ENCODE measurements at regions not wholly inside any gene's neighbourhood (a gene's known extent, or its start where the extent isn't known, plus 50 kb on each side); places are given as distances from the start of the nearest gene placed in this dataset.
"Not testable (repeated sequence)": the region's sequence is repeated elsewhere in the genome, so short reads cannot be mapped to it uniquely, and the experiment has no call there.

- no peaks in the 10 kb centered on the region for H3K4me1 ChIP-seq
- H3K9me3 ChIP-seq, result no peaks in the 10 kb centered on the region
- no peak for DNase-seq
- intact Hi-C loops (cut with DNase I; ENCODE audit: low total_unique reads), result no loop called here
- TF ChIP-seq CTCF (IDR thresholded peaks at IDR 0.05) (no peak), EP300 (IDR thresholded peaks at IDR 0.05) (no peak), POLR2AphosphoS5 (IDR thresholded peaks at IDR 0.05) (no peak), POLR2A (IDR thresholded peaks at IDR 0.05) (no peak)
- H3K27ac ChIP-seq, result no peak overlapping the region
- no peak overlapping the region for H3K4me3 ChIP-seq
- H3K36me3 ChIP-seq, result no peaks in the 10 kb centered on the region
- no peaks in the 10 kb centered on the region for H3K27me3 ChIP-seq
- 57 to 83% (median 68%) methylated on average over 3 of the region's 3 CpGs for WGBS, 5 donors
These were observed 573.5 kb downstream of the CD109 start for GRCh38 chr6:74269600-74269858.

GRCh38 chr6:74268815-74269599 is 573.0 kb downstream of the CD109 start:
- no peak overlapping the region for H3K27ac ChIP-seq
- 35 to 49% (median 39%) methylated on average over 2 of the region's 2 CpGs for WGBS, 5 donors
- DNase-seq, result no peak
- H3K9me3 ChIP-seq, result no peaks in the 10 kb centered on the region
- no peaks in the 10 kb centered on the region for H3K36me3 ChIP-seq
- H3K27me3 ChIP-seq, result no peaks in the 10 kb centered on the region
- H3K4me3 ChIP-seq, result no peak overlapping the region
- TF ChIP-seq POLR2A (IDR thresholded peaks at IDR 0.05) (no peak), POLR2AphosphoS5 (IDR thresholded peaks at IDR 0.05) (no peak), EP300 (IDR thresholded peaks at IDR 0.05) (no peak)
- intact Hi-C loops (cut with DNase I; ENCODE audit: low total_unique reads), result no loop called here
- H3K4me1 ChIP-seq, result no peaks in the 10 kb centered on the region

GRCh38 chr6:74259981-74260380 is 564.0 kb downstream of the CD109 start:
- TF ChIP-seq POLR2AphosphoS5 (IDR thresholded peaks at IDR 0.05), result no peak
- TF ChIP-seq CTCF (IDR thresholded peaks at IDR 0.05), result no peak
- TF ChIP-seq POLR2A (IDR thresholded peaks at IDR 0.05), result no peak
- TF ChIP-seq EP300 (IDR thresholded peaks at IDR 0.05), result no peak
- intact Hi-C loops (cut with DNase I; ENCODE audit: low total_unique reads), result no loop called here
- WGBS, 5 donors, result 67 to 82% (median 77%) methylated on average over 2 of the region's 2 CpGs
- no peaks in the 10 kb centered on the region for H3K27me3 ChIP-seq
- H3K27ac ChIP-seq, result no peak overlapping the region
- peaks cover 0 to 3% (median 0%) of the 10 kb centered on the region in 4 donors for H3K4me1 ChIP-seq
- H3K4me3 ChIP-seq, result no peak overlapping the region
- DNase-seq, result no peak
- H3K36me3 ChIP-seq, result no peaks in the 10 kb centered on the region
- H3K9me3 ChIP-seq, result no peaks in the 10 kb centered on the region

GRCh38 chr6:74256781-74257180 is 560.8 kb downstream of the CD109 start:
- Histone ChIP-seq H3K4me3 (no peak overlapping the region), H3K36me3 (no peaks in the 10 kb centered on the region), H3K9me3 (no peaks in the 10 kb centered on the region), H3K4me1 (peaks cover 0 to 3% (median under 1%) of the 10 kb centered on the region in 4 donors), H3K27me3 (no peaks in the 10 kb centered on the region), H3K27ac (no peak overlapping the region)
- no peak for TF ChIP-seq EP300 (IDR thresholded peaks at IDR 0.05)
- no peak for TF ChIP-seq POLR2A (IDR thresholded peaks at IDR 0.05)
- no peak for TF ChIP-seq POLR2AphosphoS5 (IDR thresholded peaks at IDR 0.05)
- no peak for TF ChIP-seq CTCF (IDR thresholded peaks at IDR 0.05)
- intact Hi-C loops (cut with DNase I; ENCODE audit: low total_unique reads), result no loop called here
- no peak for DNase-seq
- 9 to 27% (median 21%) methylated on average over 2 of the region's 2 CpGs for WGBS, 5 donors

- intact Hi-C loops (cut with DNase I; ENCODE audit: low total_unique reads), result no loop called here
- no peak overlapping the region for H3K27ac ChIP-seq
- H3K4me1 ChIP-seq, result peaks cover 0 to 6% (median 1%) of the 10 kb centered on the region in 4 donors
- H3K9me3 ChIP-seq, result no peaks in the 10 kb centered on the region
- no peaks in the 10 kb centered on the region for H3K27me3 ChIP-seq
- H3K36me3 ChIP-seq, result no peaks in the 10 kb centered on the region
- TF ChIP-seq EP300 (IDR thresholded peaks at IDR 0.05) (no peak), CTCF (IDR thresholded peaks at IDR 0.05) (no peak), POLR2AphosphoS5 (IDR thresholded peaks at IDR 0.05) (no peak), POLR2A (IDR thresholded peaks at IDR 0.05) (no peak)
- peak in 1 of 2 donors; percentile 44 for DNase-seq
- H3K4me3 ChIP-seq, result no peak overlapping the region
These were observed 560.4 kb downstream of the CD109 start for GRCh38 chr6:74256381-74256780.

- peaks cover 0 to 13% (median 1%) of the 10 kb centered on the region in 4 donors for H3K4me1 ChIP-seq
- H3K27me3 ChIP-seq; intact Hi-C loops (cut with DNase I; ENCODE audit: low total_unique reads); H3K9me3 ChIP-seq; DNase-seq; H3K4me3 ChIP-seq; H3K27ac ChIP-seq; H3K36me3 ChIP-seq: not testable (repeated sequence)
- 85 to 98% (median 93%) methylated on average over 17 to 24 of the region's 24 CpGs for WGBS, 5 donors
These were observed 559.0 kb downstream of the CD109 start for GRCh38 chr6:74255007-74255406.

- H3K27me3 ChIP-seq; H3K9me3 ChIP-seq; H3K36me3 ChIP-seq; DNase-seq; H3K27ac ChIP-seq; intact Hi-C loops (cut with DNase I; ENCODE audit: low total_unique reads); H3K4me3 ChIP-seq: not testable (repeated sequence)
- peaks cover 0 to 13% (median 1%) of the 10 kb centered on the region in 4 donors for H3K4me1 ChIP-seq
- WGBS, 5 donors, result 94 to 100% (median 96%) methylated on average over 1 of the region's 1 CpG
These were observed 558.1 kb downstream of the CD109 start for GRCh38 chr6:74254147-74254546.

All from stomach (tissue), 8 donors.